Loucy (cell line): ENCODE measurements at regions not wholly inside any gene's neighbourhood (a gene's known extent, or its start where the extent isn't known, plus 50 kb on each side); places are given as distances from the start of the nearest gene placed in this dataset.
"Not testable (repeated sequence)": the region's sequence is repeated elsewhere in the genome, so short reads cannot be mapped to it uniquely, and the experiment has no call there.

ENCODE experiments used
- H2AFZ ChIP-seq: fragments of 200-600 bp; sonication (generic); 2 replicates; pipeline ENCODE4 v1.6.0; 2016; ENCODE audit warnings: antibody characterized with exemption, mild to moderate bottlenecking, low read length, moderate library complexity
- H3F3A ChIP-seq: fragments of 200-600 bp; 2 replicates; pipeline ENCODE4 v1.6.0; 2016; ENCODE audit warnings: antibody characterized with exemption, low read depth, mild to moderate bottlenecking
- H3K27me3 ChIP-seq: fragments of 200-600 bp; sonication (generic); 2 replicates; pipeline ENCODE4 v1.6.1; 2014; ENCODE audit warnings: low read length, mild to moderate bottlenecking; ENCODE audit not compliant: insufficient read depth, poor library complexity, severe bottlenecking
- H3K36me3 ChIP-seq: fragments of 200-600 bp; sonication (generic); 2 replicates; pipeline ENCODE4 v1.6.1; 2016; ENCODE audit warnings: low read length; ENCODE audit not compliant: insufficient read depth
- H3K4me1 ChIP-seq: fragments of 200-600 bp; sonication (generic); 2 replicates; pipeline ENCODE4 v1.5.1; 2014; ENCODE audit warnings: low read length, mild to moderate bottlenecking; ENCODE audit not compliant: insufficient read depth, poor library complexity, severe bottlenecking
- H3K4me2 ChIP-seq: fragments of 200-600 bp; sonication (generic); 2 replicates; pipeline ENCODE4 v1.6.0; 2014; ENCODE audit warnings: antibody characterized with exemption, low read length, low read depth, mild to moderate bottlenecking; ENCODE audit not compliant: poor library complexity, severe bottlenecking
- H3K4me3 ChIP-seq: fragments of 200-600 bp; sonication (generic); 2 replicates; pipeline ENCODE4 v1.5.1; 2014; ENCODE audit warnings: low read length, mild to moderate bottlenecking, mixed read lengths; ENCODE audit not compliant: poor library complexity, severe bottlenecking
- H3K79me2 ChIP-seq: fragments of 200-600 bp; sonication (generic); 2 replicates; pipeline ENCODE4 v1.6.1; 2014; ENCODE audit warnings: low read length; ENCODE audit not compliant: insufficient read depth
- H3K9ac ChIP-seq: fragments of 200-600 bp; sonication (generic); 2 replicates; pipeline ENCODE4 v1.6.0; 2014; ENCODE audit warnings: mild to moderate bottlenecking, low read depth, low read length, moderate library complexity; ENCODE audit not compliant: poor library complexity, severe bottlenecking
- H3K9me2 ChIP-seq: fragments of 200-600 bp; sonication (generic); replicated peaks from 2 replicates; pipeline ENCODE4 v1.6.1; 2016; ENCODE audit warnings: low read depth, low read length, mixed read lengths
- H3K9me3 ChIP-seq: fragments of 200-600 bp; sonication (generic); 2 replicates; pipeline ENCODE4 v1.6.1; 2014; ENCODE audit warnings: mild to moderate bottlenecking, antibody characterized with exemption, low read length, low read depth; ENCODE audit not compliant: insufficient read depth
- H4K20me1 ChIP-seq: fragments of 200-600 bp; sonication (generic); 2 replicates; pipeline ENCODE4 v1.6.0; 2014; ENCODE audit warnings: antibody characterized with exemption, low read length, mild to moderate bottlenecking; ENCODE audit not compliant: insufficient read depth, poor library complexity, severe bottlenecking
- CTCF ChIP-seq: fragments of 200-600 bp; sonication (generic); conservative IDR thresholded peaks from 2 replicates; pipeline ENCODE4 v1.5.1; 2014; ENCODE audit warnings: mild to moderate bottlenecking, antibody characterized with exemption, low read length
- EZH2phosphoT487 ChIP-seq: fragments of 200-600 bp; IDR thresholded peaks from 2 replicates; pipeline ENCODE4 v1.6.1; 2018; ENCODE audit warnings: antibody characterized with exemption, mild to moderate bottlenecking, moderate library complexity, borderline replicate concordance

DNA sequence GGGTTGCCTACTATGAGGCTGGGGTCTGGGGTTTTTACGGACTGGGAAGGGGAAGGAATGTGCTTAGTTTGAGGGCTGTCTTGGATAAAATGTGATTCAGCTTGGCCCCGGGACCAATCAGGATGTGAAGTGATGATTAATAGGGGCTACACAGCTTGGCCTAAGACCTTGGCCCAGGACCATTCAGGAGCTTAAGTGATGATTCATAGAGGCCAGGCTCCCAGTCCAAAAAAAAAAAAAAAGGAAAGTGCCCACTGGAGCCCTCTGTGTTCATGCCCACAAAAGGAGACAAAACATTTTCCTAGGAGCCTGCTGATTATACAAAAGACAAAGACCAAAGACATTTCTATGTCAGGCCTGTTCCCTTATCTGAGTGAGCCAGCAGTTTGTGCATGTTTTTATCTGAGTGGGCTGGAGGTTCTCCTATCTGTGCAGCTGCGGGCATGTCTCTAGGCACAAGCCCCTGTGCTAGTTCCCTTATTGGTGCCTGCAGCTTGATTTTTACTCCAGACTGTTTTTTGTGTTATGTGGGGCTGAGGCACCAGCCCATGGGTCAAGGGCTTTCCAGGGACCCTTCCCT, 898.2 kb upstream of the GOT2 start:
- H3K79me2 ChIP-seq, result no peaks in the 10 kb centered on the region
- H3K4me2 ChIP-seq, result no peak overlapping the region
- H3K9me3 ChIP-seq, result no peaks in the 10 kb centered on the region; the same call in 1 of the 2 replicates
- H2AFZ ChIP-seq, result no peak overlapping the region
- H3K9me2 ChIP-seq, result no peaks in the 10 kb centered on the region
- no peaks in the 10 kb centered on the region for H3K36me3 ChIP-seq
- H3K4me3 ChIP-seq, result no peak overlapping the region
- no peaks in the 10 kb centered on the region for H3F3A ChIP-seq
- TF ChIP-seq EZH2phosphoT487 (no peak), CTCF (no peak)
- no peaks in the 10 kb centered on the region for H3K4me1 ChIP-seq
- H3K9ac ChIP-seq, result no peak overlapping the region
- H3K27me3 ChIP-seq, result no peaks in the 10 kb centered on the region
- H4K20me1 ChIP-seq, result no peaks in the 10 kb centered on the region

DNA sequence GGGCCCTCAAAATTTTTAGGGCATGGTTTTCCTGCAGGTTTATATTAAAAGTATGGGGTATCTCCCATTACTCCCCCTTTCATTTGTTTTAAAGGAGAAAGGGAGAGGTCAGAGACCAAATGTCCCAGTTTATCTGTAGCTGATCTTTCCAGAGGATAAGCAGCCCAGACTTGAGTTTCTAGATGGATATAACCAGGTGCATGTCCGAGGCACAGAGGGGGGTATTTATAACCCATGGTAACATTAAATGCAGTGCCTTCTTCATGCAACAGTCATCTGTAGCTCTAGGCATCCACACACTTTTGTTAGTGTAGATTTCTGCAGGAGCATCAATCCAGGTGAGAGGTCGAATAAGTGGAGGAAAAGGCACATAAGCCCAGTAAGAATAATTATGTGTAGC, 890.3 kb upstream of the GOT2 start:
- not testable (repeated sequence) for H3K9me3 ChIP-seq, H2AFZ ChIP-seq, H3K9me2 ChIP-seq, H3K9ac ChIP-seq, H3F3A ChIP-seq, H3K4me2 ChIP-seq, H3K4me1 ChIP-seq, H4K20me1 ChIP-seq, H3K27me3 ChIP-seq, H3K4me3 ChIP-seq, H3K36me3 ChIP-seq, H3K79me2 ChIP-seq

GRCh38 chr16:59614466-59615240, 880.5 kb upstream of the GOT2 start:
- Histone ChIP-seq H3F3A (no peaks in the 10 kb centered on the region), H3K4me3 (no peak overlapping the region), H3K4me1 (no peaks in the 10 kb centered on the region), H3K4me2 (no peak overlapping the region), H3K9me3 (no peaks in the 10 kb centered on the region), H3K9me2 (no peaks in the 10 kb centered on the region), H3K9ac (no peak overlapping the region), H3K79me2 (no peaks in the 10 kb centered on the region), H2AFZ (no peak overlapping the region), H3K36me3 (no peaks in the 10 kb centered on the region), H3K27me3 (no peaks in the 10 kb centered on the region), H4K20me1 (no peaks in the 10 kb centered on the region)
- TF ChIP-seq EZH2phosphoT487 (no peak), CTCF (no peak)

DNA sequence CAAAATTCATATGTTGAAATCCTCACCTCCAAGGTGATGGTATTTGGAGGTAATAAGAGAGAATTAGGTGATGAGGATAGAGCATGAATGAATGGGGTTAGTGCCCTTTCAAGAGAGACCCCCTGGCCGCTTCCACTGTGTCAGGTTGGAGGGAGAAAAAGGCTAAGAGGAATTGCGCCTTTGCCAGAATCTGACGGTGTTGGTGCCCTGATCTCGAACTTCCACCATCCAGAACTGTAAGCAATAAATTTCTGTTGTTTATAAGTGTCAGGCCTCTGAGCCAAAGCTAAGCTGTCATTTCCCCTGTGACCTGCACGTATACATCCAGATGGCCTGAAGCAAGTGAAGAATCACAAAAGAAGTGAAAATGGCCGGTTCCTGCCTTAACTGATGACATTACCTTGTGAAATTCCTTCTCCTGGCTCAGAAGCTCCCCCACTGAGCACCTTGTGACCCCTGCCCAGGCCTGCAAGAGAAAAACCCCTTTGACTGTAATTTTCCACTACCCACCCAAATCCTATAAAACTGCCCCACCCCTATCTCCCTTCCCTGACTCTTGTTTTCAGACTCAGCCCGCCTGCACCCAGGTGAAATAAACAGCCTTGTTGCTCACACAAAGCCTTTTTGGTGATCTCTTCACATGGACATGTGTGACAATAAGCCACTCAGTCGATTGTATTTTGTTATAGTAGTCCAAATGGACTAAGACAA, 878.9 kb upstream of the GOT2 start:
- not testable (repeated sequence) for H3K36me3 ChIP-seq, H3K4me1 ChIP-seq, H3K9me2 ChIP-seq, H3K4me3 ChIP-seq, H3K79me2 ChIP-seq, H3K27me3 ChIP-seq, H3F3A ChIP-seq, H3K9ac ChIP-seq, H2AFZ ChIP-seq, H3K4me2 ChIP-seq, H4K20me1 ChIP-seq, H3K9me3 ChIP-seq
